ACHN (cell line): ENCODE measurements at regions not wholly inside any gene's neighbourhood (a gene's known extent, or its start where the extent isn't known, plus 50 kb on each side); places are given as distances from the start of the nearest gene placed in this dataset.

Source experiments
- DNase-seq: peaks from one replicate; pipeline ENCODE4 v3.0.0-alpha.2; 2015
- in situ Hi-C: cut with HindIII; loops from 2 replicates; pipeline ENCODE4 v1.10.0; 2017; ENCODE audit warnings: low sequenced_read_pairs, low pct_ligation_motif_present, low pct_unique_long_range_greater_than_20kb

GRCh38 chr12:75725521-75726111 is 214.2 kb upstream of the KRR1 start:
- in situ Hi-C loops: no loop called here
- DNase-seq: peak; percentile 90

GRCh38 chr12:75724928-75725312 is 213.5 kb upstream of the KRR1 start:
- DNase-seq: peak; percentile 83

GRCh38 chr12:75724307-75724927 is 213.0 kb upstream of the KRR1 start:
- DNase-seq: no peak
- in situ Hi-C loops: no loop called here

More at GRCh38 chr12:75724928-75725312, 213.5 kb upstream of the KRR1 start:
- in situ Hi-C loops: no loop called here

GRCh38 chr12:75722714-75723200 is 211.3 kb upstream of the KRR1 start:
- in situ Hi-C loops: no loop called here
- DNase-seq: peak; percentile 82

GRCh38 chr12:75721796-75722195 is 210.4 kb upstream of the KRR1 start:
- in situ Hi-C loops: no loop called here
- no peak for DNase-seq

- in situ Hi-C loops: no loop called here
- DNase-seq: no peak
Observed at GRCh38 chr12:75720812-75721641, 209.6 kb upstream of the KRR1 start.

GRCh38 chr12:75717902-75718301 is 206.5 kb upstream of the KRR1 start:
- in situ Hi-C loops: no loop called here
- DNase-seq: no peak

- DNase-seq: no peak
- in situ Hi-C loops: no loop called here
Observed at GRCh38 chr12:75716291-75717025, 205.0 kb upstream of the KRR1 start.

GRCh38 chr12:75715682-75716081 is 204.3 kb upstream of the KRR1 start:
- in situ Hi-C loops: no loop called here
- no peak for DNase-seq

GRCh38 chr12:75715323-75715644 is 203.9 kb upstream of the KRR1 start:
- in situ Hi-C loops: no loop called here
- DNase-seq: no peak

GRCh38 chr12:75714462-75715322 is 203.3 kb upstream of the KRR1 start:
- in situ Hi-C loops: no loop called here
- DNase-seq: no peak

GRCh38 chr12:75713434-75713833 is 202.0 kb upstream of the KRR1 start:
- in situ Hi-C loops: no loop called here
- no peak for DNase-seq

- in situ Hi-C loops: no loop called here
- no peak for DNase-seq
Observed at GRCh38 chr12:75712223-75712622, 200.8 kb upstream of the KRR1 start.

- no peak for DNase-seq
- in situ Hi-C loops: no loop called here
Observed at GRCh38 chr12:75711271-75711670, 199.9 kb upstream of the KRR1 start.

GRCh38 chr12:75710361-75711069 is 199.1 kb upstream of the KRR1 start:
- DNase-seq: no peak
- in situ Hi-C loops: no loop called here

- DNase-seq: no peak
- in situ Hi-C loops: no loop called here
Observed at GRCh38 chr12:75709503-75709902, 198.1 kb upstream of the KRR1 start.

GRCh38 chr12:75708802-75709201 is 197.4 kb upstream of the KRR1 start:
- in situ Hi-C loops: no loop called here
- no peak for DNase-seq

GRCh38 chr12:75707983-75708382 is 196.6 kb upstream of the KRR1 start:
- in situ Hi-C loops: no loop called here
- DNase-seq: no peak
